ENCODE measurements at regions not wholly inside any gene's neighbourhood (a gene's known extent, or its start where the extent isn't known, plus 50 kb on each side); places are given as distances from the start of the nearest gene placed in this dataset.
A peak's percentile ranks its signal among the peaks of the same experiment; 100 is the strongest.

DNA sequence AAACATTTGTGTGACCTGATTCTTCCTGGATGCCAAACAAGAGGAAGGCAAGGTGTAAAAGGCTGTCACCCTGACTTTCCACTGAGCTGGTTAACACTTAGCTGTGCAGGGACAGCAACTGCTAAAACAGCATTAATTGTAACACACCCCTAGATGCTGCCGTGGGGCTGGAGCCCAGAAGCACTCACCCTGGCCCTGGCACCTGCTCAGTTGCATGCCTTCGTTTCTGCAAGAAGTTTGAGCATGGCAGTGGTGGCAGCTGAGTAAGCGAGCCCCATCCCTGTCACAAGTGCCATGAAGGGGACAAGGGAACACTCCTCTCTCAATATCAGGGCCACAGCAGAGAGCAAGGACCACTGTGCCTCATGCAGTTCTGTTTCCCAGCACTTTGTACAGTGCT lies 330.2 kb downstream of the TMEM114 start:
- DNase-seq = no peak

- DNase-seq = no peak
Measured at GRCh38 chr16:8258523-8258922, 331.8 kb downstream of the TMEM114 start.

DNA sequence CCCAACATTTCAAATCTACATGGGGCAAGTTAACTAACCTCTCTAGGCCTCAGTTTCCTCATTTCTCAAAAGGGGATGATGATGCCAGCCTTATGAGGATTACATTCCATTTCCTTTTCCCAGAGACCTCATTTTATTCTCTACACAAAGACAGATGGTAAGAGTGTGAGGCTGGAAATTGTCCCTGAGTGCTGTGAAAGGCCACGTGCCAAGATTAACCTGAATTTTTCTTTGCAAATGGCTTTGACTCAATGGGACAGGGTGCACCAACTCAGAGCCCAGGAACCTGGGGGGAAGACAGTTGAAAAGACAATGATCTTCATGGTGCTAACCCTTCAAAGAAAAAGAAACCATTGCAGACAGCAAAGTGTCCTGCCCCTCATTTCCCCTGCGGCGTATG lies 332.8 kb downstream of the TMEM114 start:
- no peak for DNase-seq

DNA sequence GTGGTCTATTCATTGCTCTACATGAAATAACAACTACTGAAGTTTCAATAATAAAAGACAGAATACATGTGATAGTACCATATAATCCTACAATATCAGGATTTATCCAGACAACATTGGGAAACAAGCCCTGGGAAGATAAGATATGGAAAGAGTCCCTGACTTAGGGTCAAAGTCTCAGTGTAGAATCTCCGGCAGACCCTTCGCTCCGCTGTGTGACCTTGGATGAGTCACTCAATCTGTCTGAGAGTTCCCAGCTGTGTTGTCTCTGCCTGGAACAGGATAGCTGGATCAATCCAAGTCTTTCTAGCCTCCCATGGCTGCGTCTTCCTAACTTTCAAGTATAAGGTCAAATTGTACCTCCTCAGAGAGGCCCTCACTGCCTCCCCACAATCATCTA lies 335.9 kb downstream of the TMEM114 start:
- DNase-seq = no peak

DNA sequence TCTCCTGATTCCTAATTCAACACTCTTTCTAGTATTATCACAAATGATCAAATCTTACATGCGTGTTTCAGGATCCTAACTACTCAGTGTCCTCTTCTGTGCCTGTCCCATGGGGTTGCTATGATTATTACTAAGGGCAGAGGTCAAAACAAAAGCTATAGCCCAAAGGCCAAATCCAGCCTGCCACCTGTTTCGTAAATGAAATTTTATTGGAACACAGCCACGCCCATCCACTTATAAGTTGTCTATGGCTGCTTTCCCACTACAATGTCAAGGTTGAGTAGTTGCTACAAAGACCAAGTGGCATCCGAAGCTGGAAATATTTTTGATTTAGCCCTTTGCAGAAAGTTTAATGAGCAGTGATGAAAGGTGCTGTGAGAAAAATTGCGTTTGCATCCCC lies 336.6 kb downstream of the TMEM114 start:
- no peak for DNase-seq

GRCh38 chr16:8251727-8252126 lies 338.6 kb downstream of the TMEM114 start:
- DNase-seq = no peak

DNA sequence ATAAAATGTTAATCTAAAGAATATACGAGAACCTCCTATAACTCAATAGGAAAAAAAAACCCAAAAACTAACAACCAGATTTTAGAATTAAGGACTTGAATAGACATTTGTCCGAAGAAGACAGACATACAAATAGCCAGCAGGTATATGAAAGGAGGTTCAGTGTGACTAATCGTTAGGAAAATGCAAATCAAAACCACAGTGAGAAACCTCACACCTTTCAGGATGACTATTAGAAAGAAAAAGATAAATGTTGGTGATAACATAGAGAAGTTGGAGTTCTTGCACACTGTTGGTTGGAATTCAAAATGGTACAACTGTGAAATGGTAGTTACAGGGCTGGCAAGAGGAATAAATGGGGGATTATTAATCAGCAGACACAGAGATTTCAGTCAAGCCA lies 339.0 kb downstream of the TMEM114 start:
- no peak for DNase-seq

DNA sequence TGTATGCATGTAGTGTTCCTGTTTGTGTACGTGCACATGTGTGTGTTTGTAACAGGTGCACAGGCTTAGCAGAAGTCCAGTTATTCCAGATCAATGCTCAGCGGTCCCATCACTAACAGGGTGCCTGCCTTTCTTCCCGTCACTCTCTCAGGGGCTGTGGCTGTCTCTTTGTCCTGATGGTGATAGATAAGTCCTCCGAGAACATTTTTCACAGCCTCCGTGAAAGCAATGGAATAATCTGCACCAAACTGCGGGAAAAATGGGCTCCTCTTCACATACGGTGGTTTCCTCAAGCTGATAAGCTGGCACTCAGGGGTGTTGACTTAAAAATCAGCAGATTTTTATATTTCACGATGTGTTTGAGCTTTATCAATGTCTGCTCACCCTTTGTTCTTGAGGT lies 342.3 kb downstream of the TMEM114 start:
- DNase-seq = no peak

DNA sequence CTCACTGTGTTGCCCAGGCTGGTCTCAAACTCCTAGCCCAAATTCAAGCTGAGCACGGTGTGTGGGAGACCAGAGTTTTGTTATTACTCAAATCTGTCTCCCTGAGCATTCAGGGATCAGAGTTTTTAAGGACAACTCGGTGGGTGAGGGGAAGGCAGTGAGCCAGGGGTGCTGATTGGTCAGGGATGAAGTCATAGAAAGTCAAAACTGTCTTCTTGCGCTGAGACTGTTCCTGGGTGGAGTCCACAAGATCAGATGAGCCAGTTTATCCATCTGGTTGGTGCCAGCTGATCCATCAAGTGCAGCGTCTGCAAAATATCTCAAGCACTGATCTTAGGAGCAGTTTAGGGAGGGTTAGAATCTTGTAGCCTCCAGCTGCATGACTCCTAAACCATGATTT lies 346.3 kb downstream of the TMEM114 start:
- no peak for DNase-seq

GRCh38 chr16:8241408-8241807 lies 348.9 kb downstream of the TMEM114 start:
- no peak for DNase-seq

GRCh38 chr16:8239443-8239842 lies 350.9 kb downstream of the TMEM114 start:
- DNase-seq = no peak

DNA sequence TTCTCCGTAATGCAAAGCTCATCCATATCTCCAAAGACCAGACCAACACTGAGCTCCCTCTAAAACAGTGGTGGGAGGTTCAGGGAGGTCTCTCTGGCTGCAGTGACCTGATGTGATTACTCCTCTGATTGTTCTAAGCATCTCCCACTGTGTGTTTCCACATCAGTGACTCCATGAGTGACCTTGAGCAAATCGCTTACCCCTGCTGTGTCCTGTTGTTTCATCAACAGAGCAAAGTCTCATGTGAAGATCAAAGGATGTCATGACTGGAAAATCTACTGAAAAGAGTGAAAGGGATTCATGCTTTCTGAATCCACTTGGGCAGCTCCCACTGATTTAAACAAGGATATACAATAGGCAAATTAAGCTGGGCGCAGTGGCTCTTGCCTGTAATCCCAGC lies 352.9 kb downstream of the TMEM114 start:
- DNase-seq = no peak

- DNase-seq = no peak
Measured at GRCh38 chr16:8236816-8237215, 353.5 kb downstream of the TMEM114 start.

DNA sequence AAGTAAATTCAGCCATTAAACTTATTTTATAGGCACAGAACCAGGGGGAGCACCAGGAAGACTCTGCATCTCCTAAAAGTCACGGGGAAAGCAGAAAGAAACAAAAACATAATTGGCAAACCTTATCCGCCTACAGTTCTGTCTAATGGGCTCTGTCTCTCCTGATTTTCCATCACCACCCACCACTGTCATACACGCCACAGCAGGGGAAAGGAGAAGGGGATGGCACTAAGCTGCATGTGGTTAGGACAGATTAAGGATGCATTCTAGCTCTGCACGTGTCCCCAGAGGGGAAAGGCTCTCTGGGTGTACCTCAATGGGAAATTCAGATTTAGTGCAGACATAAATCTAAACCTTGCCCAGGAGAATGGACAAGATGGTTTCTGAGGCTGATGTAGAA lies 359.8 kb downstream of the TMEM114 start:
- DNase-seq = no peak

- DNase-seq = no peak
Measured at GRCh38 chr16:8229011-8229520, 361.2 kb downstream of the TMEM114 start.

DNA sequence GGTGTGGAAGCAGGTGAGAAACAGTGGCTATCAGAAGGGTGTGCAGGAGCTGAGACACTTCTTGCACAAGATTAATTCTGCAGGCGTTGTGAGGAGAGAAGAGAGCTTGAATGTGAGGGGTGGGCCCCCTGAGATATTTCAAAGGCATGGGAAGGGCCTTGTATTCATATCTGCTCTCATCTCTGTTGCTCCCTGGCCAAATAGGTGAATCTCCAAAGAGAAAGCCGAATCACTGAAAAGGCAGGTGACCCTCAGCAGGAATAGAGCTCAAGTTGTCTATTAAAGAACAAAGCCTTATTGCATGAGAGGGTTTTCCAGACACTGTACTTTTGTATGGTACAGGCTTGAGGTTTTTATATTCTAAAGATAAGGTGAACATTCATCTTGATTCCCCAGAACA lies 373.1 kb downstream of the TMEM114 start:
- DNase-seq = no peak

DNA sequence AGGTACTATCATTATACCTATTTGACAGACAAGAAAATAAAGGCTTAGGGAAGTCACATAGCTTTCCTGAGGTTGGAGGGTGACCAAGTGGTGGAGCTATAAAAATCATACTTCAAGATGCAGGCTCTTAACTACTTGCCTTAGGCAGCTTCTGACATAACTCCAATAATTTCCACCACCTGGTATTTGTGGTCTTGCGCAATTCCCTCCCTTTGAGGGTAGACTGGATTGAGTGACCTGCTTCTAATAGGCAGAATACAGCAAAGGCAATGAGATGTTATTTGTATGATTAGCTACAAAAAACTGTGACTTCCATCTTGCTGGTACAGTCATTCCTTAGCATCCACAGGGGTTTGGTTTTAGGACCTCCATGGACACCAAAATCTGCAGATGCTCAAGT lies 385.5 kb downstream of the TMEM114 start:
- no peak for DNase-seq

GRCh38 chr16:8204096-8204495 lies 386.2 kb downstream of the TMEM114 start:
- no peak for DNase-seq

GRCh38 chr16:8203101-8203500 lies 387.2 kb downstream of the TMEM114 start:
- DNase-seq = no peak

GRCh38 chr16:8200839-8201238 lies 389.5 kb downstream of the TMEM114 start:
- no peak for DNase-seq

DNA sequence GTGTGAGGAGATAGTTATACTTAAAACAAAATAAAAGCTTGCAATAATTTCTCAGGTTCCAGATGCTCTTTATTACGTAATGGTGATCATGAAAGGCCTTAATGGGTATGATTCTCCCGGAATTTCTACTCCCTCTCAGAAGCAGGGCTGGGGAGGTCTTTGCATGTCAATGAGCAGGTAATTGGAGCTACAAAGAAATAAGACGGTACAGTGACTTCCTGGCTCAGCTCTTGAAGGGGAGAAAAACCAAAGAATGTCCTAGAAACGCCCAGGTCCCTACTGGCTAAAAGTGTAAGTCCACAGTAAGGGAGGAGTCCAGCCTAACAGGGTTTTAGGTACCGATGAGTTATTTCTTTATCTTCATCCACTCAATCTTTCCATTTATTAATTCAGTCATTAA lies 390.9 kb downstream of the TMEM114 start:
- DNase-seq = no peak

DNA sequence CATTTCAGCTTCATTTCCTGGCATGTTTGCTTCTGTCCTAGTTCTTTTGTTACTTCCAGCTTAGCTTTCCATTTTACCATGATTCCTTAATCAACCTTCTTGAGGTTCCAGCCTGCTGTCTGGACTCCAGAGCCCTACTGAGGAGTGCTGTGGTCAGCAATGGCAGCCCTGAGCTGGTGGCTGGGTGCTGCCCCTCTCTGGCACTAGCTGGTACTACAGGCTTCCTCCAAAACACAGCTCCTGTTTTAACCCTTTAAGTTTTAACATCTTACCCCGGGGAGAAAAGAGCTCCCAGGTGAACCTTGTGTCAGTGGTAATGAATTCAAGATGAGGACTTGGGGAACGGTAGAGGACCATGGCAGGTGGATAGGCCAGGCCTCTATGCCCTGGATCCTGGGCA lies 395.5 kb downstream of the TMEM114 start:
- peak; percentile 60 for DNase-seq

DNA sequence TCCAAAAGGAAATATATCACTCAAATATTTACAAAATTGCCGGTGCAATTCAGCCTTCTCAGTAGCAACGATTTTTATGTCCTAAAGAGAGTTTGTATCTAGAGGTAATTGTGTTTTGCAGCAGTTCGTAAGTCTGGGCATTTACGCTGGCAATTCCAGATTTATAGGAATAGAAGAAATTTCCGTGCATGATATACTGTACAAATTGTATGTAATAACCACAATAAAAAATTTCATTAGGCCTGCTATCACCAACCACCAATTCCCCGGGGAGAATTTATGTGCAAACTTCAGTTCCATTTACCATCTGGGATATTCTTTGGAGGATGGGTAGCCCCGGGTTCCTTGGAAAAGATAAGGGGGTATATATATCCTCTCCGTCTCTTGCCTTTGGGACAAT lies 401.5 kb downstream of the TMEM114 start:
- no peak for DNase-seq

DNA sequence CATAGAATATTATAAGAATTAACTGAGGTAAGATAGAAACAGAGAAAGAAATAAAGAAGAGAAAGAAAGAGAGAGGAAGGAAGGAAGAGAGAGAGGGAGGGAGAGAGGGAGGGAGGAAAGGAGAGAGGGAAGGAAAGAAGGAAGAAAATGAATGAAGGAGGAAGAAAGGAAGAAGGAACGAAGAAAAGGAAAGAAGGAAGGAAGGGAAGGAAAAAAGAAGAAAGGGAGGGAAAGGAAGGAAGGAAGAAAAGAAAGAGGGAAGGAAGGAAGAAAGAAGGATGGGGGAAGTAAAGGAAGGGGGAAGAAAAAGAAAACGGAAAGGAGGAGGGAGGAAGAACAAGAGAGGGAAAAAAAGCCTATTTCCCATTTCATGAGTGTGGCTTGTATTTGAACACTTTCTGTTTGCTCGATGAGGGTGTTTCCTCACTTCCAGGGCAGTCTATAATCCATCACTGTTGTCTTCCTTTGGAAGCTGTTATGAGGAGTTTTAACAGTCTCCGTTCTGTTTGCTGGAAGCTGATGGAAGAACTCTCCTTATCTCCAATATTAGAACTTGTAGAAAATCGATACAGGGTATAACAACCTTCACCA lies 402.4 kb downstream of the TMEM114 start:
- no peak for DNase-seq

DNA sequence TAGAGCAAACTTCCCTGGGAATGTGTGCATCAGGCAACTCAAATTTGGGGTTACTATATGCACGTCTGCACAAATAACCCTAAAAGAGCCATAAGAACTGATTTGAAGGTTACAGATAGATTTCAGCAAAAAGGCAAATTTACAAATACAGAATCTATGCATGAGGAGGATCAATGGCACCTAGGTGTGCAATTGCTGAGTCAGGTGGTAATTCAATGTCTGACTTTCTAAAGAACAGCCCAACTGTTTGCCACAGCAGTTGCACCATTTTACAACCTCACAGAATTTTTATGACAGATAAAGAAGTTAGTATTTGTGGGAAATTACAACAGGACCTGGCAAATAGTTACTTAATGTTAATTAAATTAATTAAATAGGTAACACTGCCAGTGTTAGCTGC lies 405.5 kb downstream of the TMEM114 start:
- no peak for DNase-seq

Data from islet precursor cell (in vitro differentiated cells).